K562 (cell line): ENCODE measurements at regions not wholly inside any gene's neighbourhood (a gene's known extent, or its start where the extent isn't known, plus 50 kb on each side); places are given as distances from the start of the nearest gene placed in this dataset.
A peak's percentile ranks its signal among the peaks of the same experiment; 100 is the strongest.

Source experiments
- CBX3 ChIP-seq, 2 experiments: IDR thresholded peaks; 1 replicate in 1 of 2; 2 replicates in 1 of 2; pipeline ENCODE4 v1.6.1; 2012; ENCODE audit warnings: inconsistent platforms in 2 of 2, low read length in 2 of 2, borderline replicate concordance in 1 of 2, control low read depth in 1 of 2
- JUN ChIP-seq, 2 experiments: sonication (generic) in 1 of 2; formaldehyde crosslinking in 1 of 2; IDR thresholded peaks; 2 replicates each; pipeline versions ENCODE4 v1.6.1 to v1.8.0; 2012 to 2022; ENCODE audit warnings: borderline replicate concordance in 2 of 2, mild to moderate bottlenecking in 2 of 2, improper control_type of control experiment in 1 of 2, low read depth in 1 of 2, low read length in 1 of 2, missing genetic modification reagents in 1 of 2
- KDM2B ChIP-seq: fragments of 250-450 bp; sonication (Bioruptor Pico); IDR thresholded peaks from 2 replicates; pipeline ENCODE4 v1.8.0; 2021; ENCODE audit warnings: mild to moderate bottlenecking, moderate library complexity
- MYC ChIP-seq, 2 experiments: fragments of 250-450 bp in 1 of 2; sonication (Bioruptor Pico) in 1 of 2; IDR thresholded peaks; 2 replicates each; pipeline versions ENCODE4 v1.5.1 to v1.6.1; 2012 to 2021; ENCODE audit warnings: low read depth in 2 of 2, borderline replicate concordance in 1 of 2, improper control_type of control experiment in 1 of 2, low read length in 1 of 2, mild to moderate bottlenecking in 1 of 2, moderate library complexity in 1 of 2
- TEAD1 ChIP-seq, 2 experiments: fragments of 450-650 bp in 1 of 2; sonication (generic) in 1 of 2; formaldehyde crosslinking; IDR thresholded peaks; 2 replicates each; pipeline versions ENCODE4 v1.4.0 to v1.8.0; 2020 to 2022; ENCODE audit warnings: mild to moderate bottlenecking in 2 of 2, missing genetic modification reagents in 1 of 2
- UBTF ChIP-seq, 2 experiments: IDR thresholded peaks; 2 replicates each; pipeline ENCODE4 v1.6.1; 2012; ENCODE audit warnings: improper control_type of control experiment in 2 of 2, low read depth in 2 of 2, low read length in 2 of 2, borderline replicate concordance in 1 of 2
- ZFP36 ChIP-seq: fragments of 150-350 bp; IDR thresholded peaks from 2 replicates; pipeline ENCODE4 v1.6.1; 2018; ENCODE audit warnings: low read length, low read depth; ENCODE audit not compliant: partially characterized antibody
- ZMIZ1 ChIP-seq, 2 experiments: fragments of 150-350 bp in 1 of 2; IDR thresholded peaks; 2 replicates each; pipeline ENCODE4 v1.6.1; 2012 to 2016; ENCODE audit warnings: low read depth in 2 of 2, low read length in 2 of 2, mild to moderate bottlenecking in 1 of 2, moderate library complexity in 1 of 2
- ZNF318 ChIP-seq, 2 experiments: fragments of 450-650 bp; IDR thresholded peaks; 2 replicates each; pipeline ENCODE4 v1.6.1; 2016; ENCODE audit warnings: mild to moderate bottlenecking in 2 of 2, borderline replicate concordance in 1 of 2, low read depth in 1 of 2, moderate library complexity in 1 of 2
- ZNF551 ChIP-seq: fragments of 250-450 bp; sonication (Bioruptor Pico); IDR thresholded peaks from 2 replicates; pipeline ENCODE4 v1.5.0; 2021; ENCODE audit warnings: mild to moderate bottlenecking, moderate library complexity

- TF ChIP-seq ZMIZ1 (IDR thresholded peaks at IDR 0.05; ENCODE audit: low read depth in 2 of 2, low read length in 2 of 2) (peak in 1 of 2 experiments; percentile 74; a peak in 1 of 4 replicates), UBTF (IDR thresholded peaks at IDR 0.05; ENCODE audit: borderline replicate concordance in 1 of 2, low read depth in 2 of 2, low read length in 2 of 2) (no peak), ZNF318 (IDR thresholded peaks at IDR 0.05; ENCODE audit: borderline replicate concordance in 1 of 2, low read depth in 1 of 2) (peak; percentile 71 to 96; a peak in 3 of 4 replicates), ZFP36 (no peak), ZNF551 (CRISPR knock-in tag) (no peak), TEAD1 (CRISPR knock-in tag; IDR thresholded peaks at IDR 0.05) (peak; percentile 89), CBX3 (IDR thresholded peaks at IDR 0.05; ENCODE audit: borderline replicate concordance in 1 of 2, low read length in 2 of 2) (no peak), MYC (IDR thresholded peaks at IDR 0.05; ENCODE audit: low read depth, low read length) (peak; percentile 50; the same call in 1 of the 2 replicates), MYC (CRISPR knock-in tag; IDR thresholded peaks at IDR 0.05; ENCODE audit: borderline replicate concordance, low read depth) (no peak), KDM2B (CRISPR knock-in tag) (no peak), JUN (IDR thresholded peaks at IDR 0.05; ENCODE audit: borderline replicate concordance, low read depth, low read length) (peak; percentile 97), JUN (CRISPR knock-in tag; IDR thresholded peaks at IDR 0.05; ENCODE audit: borderline replicate concordance) (peak; percentile 81; the same call in 1 of the 2 replicates)
These were observed 62.0 kb upstream of the NAMPT start (continued) for GRCh38 chr7:106346678-106347217.
